ENCODE measurements at regions not wholly inside any gene's neighbourhood (a gene's known extent, or its start where the extent isn't known, plus 50 kb on each side); places are given as distances from the start of the nearest gene placed in this dataset.

DNA sequence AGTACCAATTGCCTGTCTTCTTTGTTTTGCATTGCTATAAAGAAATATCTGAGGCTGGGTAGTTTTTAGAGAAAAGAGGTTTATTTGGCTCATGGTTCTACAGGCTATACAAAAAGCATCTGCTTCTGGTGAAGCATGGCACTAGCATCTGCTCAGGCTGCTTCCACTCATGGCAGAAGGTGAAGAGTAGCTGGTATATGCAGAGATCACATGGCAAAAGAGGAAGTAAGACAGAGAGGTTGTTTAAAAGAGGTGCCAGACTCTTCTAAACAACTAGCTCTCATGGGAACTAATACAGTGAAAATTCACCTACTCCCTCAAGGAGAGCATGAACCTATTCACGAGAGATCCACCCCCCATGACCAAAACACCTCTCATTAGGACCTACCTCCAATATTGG lies 56.7 kb upstream of the GUCA2B start:
- Mint-ChIP-seq H3K4me1 (ENCODE audit: low read depth) (no peaks in the 10 kb centered on the region), H3K4me3 (no peak overlapping the region), H3K9me3 (peaks cover 1% of the 10 kb centered on the region), H3K27ac (no peak overlapping the region), H3K27me3 (ENCODE audit: low read depth) (peaks cover 12% of the 10 kb centered on the region), H3K36me3 (ENCODE audit: low read depth) (no peaks in the 10 kb centered on the region)
- no peak for DNase-seq
- CTCF ChIA-PET, result no interaction called here
- intact Hi-C loops (cut with micrococcal nuclease), result no loop called here

DNA sequence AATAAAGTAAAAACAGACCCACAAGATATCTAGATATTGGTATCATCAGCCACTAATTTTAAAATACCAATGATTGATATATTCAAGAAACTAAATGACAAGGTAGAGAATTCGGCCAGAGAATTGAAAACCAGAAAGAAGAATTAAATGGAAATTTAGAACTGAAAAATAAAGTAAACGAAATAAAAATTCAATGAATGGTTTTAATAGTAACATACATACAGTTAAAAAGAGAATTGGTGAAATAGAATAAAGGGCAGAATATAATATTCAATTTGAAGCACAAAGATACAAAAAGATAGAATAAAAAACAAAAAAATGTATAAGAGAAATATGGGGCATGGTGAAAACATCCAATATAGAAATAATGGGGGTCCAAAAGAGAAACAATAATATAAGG lies 64.0 kb upstream of the GUCA2B start:
- Mint-ChIP-seq H3K4me1 (ENCODE audit: low read depth) (no peaks in the 10 kb centered on the region), H3K4me3 (no peak overlapping the region), H3K27ac (no peak overlapping the region), H3K27me3 (ENCODE audit: low read depth) (peaks cover 9% of the 10 kb centered on the region), H3K9me3 (peaks cover 13% of the 10 kb centered on the region), H3K36me3 (ENCODE audit: low read depth) (no peaks in the 10 kb centered on the region)
- CTCF ChIA-PET, result no interaction called here
- intact Hi-C loops (cut with micrococcal nuclease), result no loop called here
- DNase-seq, result no peak

DNA sequence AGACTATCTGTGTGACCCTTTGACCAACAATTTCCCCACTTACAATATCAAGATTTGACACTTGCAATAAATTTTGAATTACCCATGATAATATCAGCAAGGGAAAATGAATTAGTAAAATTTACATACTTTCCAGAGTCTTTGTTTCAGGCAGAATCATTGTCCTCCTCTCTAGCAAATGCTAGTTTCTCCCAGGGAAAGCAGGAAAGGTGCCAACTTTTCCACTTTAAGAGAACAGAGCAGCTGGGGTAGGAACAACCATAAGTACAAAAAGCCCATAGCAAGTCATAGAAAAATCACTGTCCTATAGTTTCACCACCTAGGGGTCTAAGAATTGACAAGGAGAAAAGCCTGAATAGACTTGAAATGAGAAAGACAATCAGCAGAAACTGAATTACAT lies 67.1 kb upstream of the GUCA2B start:
- CTCF ChIA-PET, result no interaction called here
- Mint-ChIP-seq H3K4me3 (no peak overlapping the region), H3K36me3 (ENCODE audit: low read depth) (no peaks in the 10 kb centered on the region), H3K27me3 (ENCODE audit: low read depth) (peaks cover 9% of the 10 kb centered on the region), H3K4me1 (ENCODE audit: low read depth) (no peaks in the 10 kb centered on the region), H3K9me3 (peaks cover 12% of the 10 kb centered on the region), H3K27ac (no peak overlapping the region)
- intact Hi-C loops (cut with micrococcal nuclease), result no loop called here
- DNase-seq, result no peak

DNA sequence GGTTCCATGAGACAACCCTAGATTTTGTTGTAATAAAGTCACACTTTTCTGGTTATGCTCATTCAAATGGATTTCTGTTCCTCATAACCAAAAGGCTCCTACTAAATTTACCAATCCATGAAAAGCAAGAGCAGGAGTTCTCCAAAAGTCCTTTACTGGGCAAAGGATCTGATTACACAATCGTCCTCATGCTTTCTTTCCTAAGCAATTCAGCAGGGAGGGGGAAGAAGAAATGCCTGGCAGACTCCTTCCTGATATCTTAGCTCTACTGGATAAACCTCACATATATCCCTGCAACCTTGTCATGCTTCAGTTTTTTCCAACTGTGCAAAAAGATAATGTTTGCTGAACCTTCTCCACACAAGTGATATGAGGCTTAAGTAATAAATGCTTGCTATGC lies 67.6 kb upstream of the GUCA2B start:
- H3K36me3 Mint-ChIP-seq (ENCODE audit: low read depth), result no peaks in the 10 kb centered on the region
- H3K27ac Mint-ChIP-seq, result no peak overlapping the region
- intact Hi-C loops (cut with micrococcal nuclease), result no loop called here
- H3K4me3 Mint-ChIP-seq, result no peak overlapping the region
- peaks cover 9% of the 10 kb centered on the region for H3K27me3 Mint-ChIP-seq (ENCODE audit: low read depth)
- H3K9me3 Mint-ChIP-seq, result peaks cover 12% of the 10 kb centered on the region
- no peak for DNase-seq
- H3K4me1 Mint-ChIP-seq (ENCODE audit: low read depth), result no peaks in the 10 kb centered on the region
- CTCF ChIA-PET, result no interaction called here

DNA sequence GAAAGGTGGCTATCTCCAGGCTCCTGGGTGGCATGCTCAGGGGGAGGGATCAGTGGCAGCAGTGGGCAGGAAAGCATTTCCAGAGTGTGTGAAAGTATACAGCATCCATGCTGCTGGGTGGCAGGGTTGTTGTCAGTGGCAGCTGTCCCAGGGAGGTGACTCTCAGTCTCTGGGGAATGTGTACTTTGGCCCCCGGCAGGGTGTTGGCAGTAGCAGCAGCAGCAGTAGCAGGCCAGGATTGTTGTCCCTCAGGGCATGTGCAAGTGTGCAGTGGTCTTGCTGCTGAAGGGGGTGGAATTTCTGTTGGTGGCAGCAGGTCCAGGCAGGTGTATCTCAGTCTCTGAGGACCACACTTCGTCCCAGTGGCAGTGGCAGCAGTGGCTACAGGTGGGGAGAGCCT lies 71.7 kb upstream of the GUCA2B start:
- CTCF ChIA-PET, result no interaction called here
- no peak for DNase-seq
- intact Hi-C loops (cut with micrococcal nuclease), result no loop called here
- H3K4me1 Mint-ChIP-seq (ENCODE audit: low read depth), result no peaks in the 10 kb centered on the region
- H3K27me3 Mint-ChIP-seq (ENCODE audit: low read depth), result peaks cover 5% of the 10 kb centered on the region
- H3K36me3 Mint-ChIP-seq (ENCODE audit: low read depth), result no peaks in the 10 kb centered on the region
- H3K4me3 Mint-ChIP-seq, result no peak overlapping the region
- H3K9me3 Mint-ChIP-seq, result peaks cover 15% of the 10 kb centered on the region
- H3K27ac Mint-ChIP-seq, result no peak overlapping the region

DNA sequence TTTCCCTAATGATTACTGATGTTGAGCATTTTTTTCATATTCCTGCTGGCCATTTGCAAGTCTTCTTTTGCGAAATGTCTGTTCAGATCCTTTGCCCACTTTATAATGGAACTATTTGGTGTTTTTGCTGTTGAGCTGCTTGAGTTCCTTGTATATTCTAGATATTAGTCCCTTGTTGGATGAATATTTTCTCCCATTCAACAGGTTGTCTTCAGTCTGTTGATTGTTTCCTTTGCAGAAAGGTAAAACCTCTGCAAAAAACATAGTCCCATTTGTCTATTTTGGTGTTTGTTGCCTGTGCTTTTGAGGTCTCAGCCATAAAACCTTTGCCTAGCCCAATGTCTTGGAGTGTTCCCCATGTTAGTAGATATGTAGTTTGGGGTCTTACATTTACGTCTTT lies 78.0 kb upstream of the GUCA2B start:
- Mint-ChIP-seq H3K27me3 (ENCODE audit: low read depth) (peaks cover 7% of the 10 kb centered on the region), H3K4me1 (ENCODE audit: low read depth) (no peaks in the 10 kb centered on the region), H3K27ac (no peak overlapping the region), H3K4me3 (no peak overlapping the region), H3K9me3 (peaks cover 11% of the 10 kb centered on the region), H3K36me3 (ENCODE audit: low read depth) (no peaks in the 10 kb centered on the region)
- intact Hi-C loops (cut with micrococcal nuclease), result no loop called here
- CTCF ChIA-PET, result no interaction called here
- DNase-seq, result no peak

DNA sequence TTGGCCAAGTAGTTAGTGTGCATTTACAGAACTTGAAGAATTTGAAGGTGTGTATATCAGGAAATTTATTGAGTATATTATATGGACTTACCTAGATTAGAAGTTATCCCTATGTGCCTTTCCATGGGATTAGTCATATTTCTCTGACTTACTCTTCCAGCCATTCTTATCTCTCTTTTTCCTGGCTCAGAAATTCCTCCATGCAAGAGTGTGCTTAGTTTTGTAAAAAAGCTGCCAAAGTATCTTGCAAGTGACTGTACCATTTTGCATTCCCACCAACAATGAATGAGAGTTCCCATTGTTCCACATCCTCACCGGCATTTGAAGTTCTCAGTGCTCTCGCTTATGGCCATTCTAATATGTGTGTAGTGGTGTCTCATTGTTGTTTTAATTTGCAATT lies 82.2 kb upstream of the GUCA2B start:
- Mint-ChIP-seq H3K36me3 (ENCODE audit: low read depth) (no peaks in the 10 kb centered on the region), H3K27ac (no peak overlapping the region), H3K9me3 (no peaks in the 10 kb centered on the region), H3K4me3 (no peak overlapping the region), H3K4me1 (ENCODE audit: low read depth) (no peaks in the 10 kb centered on the region), H3K27me3 (ENCODE audit: low read depth) (peaks cover 9% of the 10 kb centered on the region)
- no peak for DNase-seq
- intact Hi-C loops (cut with micrococcal nuclease), result no loop called here
- CTCF ChIA-PET, result no interaction called here

DNA sequence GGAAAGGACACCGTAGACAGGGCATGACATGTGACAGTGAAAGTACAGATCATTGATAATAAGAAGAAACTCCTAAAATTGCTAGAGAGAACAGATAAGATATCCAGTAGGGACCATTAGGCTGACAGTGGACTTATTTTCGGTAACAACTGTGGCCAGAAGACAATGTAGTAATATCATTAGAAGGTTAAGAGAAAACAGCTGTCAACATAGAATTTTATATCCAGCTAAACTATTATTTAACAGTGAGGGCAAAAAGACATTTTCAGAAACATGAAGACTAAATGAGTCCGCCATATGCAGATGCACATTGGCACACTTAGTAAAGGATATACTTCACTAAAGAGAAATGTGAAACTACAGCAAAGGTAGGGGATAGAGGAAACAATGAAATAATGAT lies 95.4 kb upstream of the GUCA2B start:
- Mint-ChIP-seq H3K36me3 (ENCODE audit: low read depth) (peaks cover 2% of the 10 kb centered on the region), H3K4me1 (ENCODE audit: low read depth) (peaks cover 5% of the 10 kb centered on the region)
- intact Hi-C loops (cut with micrococcal nuclease), result no loop called here

DNA sequence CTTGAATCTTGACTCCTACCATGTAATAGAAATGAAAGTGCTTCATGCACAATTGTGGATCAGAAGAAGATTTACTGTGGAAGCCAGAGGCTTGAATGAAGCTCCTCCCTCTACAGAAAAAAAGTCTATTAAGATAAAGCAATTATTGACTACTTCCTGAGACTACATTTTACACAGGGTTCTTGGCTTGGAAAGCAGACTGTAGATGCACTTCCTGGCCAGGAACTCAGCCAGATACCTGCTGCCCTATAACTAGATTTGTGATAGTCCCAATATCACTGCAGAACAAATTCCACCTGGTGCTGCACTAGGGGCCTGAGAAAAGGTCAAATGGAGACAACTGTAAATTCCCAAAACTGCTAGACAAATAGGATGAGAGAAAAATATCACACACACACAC lies 96.8 kb upstream of the GUCA2B start:
- H3K27me3 Mint-ChIP-seq (ENCODE audit: low read depth), result peaks cover 49% of the 10 kb centered on the region
- intact Hi-C loops (cut with micrococcal nuclease), result no loop called here
- H3K4me1 Mint-ChIP-seq (ENCODE audit: low read depth), result peaks cover 9% of the 10 kb centered on the region
- CTCF ChIA-PET, result no interaction called here
- H3K36me3 Mint-ChIP-seq (ENCODE audit: low read depth), result peaks cover 2% of the 10 kb centered on the region
- no peak for DNase-seq
- H3K4me3 Mint-ChIP-seq, result no peak overlapping the region
- no peak overlapping the region for H3K27ac Mint-ChIP-seq
- peaks cover 15% of the 10 kb centered on the region for H3K9me3 Mint-ChIP-seq

More for the DNA sequence above, 95.4 kb upstream of the GUCA2B start:
- Mint-ChIP-seq H3K4me3 (no peak overlapping the region), H3K27me3 (ENCODE audit: low read depth) (peaks cover 45% of the 10 kb centered on the region), H3K9me3 (peaks cover 15% of the 10 kb centered on the region), H3K27ac (no peak overlapping the region)
- CTCF ChIA-PET, result no interaction called here
- DNase-seq, result no peak

DNA sequence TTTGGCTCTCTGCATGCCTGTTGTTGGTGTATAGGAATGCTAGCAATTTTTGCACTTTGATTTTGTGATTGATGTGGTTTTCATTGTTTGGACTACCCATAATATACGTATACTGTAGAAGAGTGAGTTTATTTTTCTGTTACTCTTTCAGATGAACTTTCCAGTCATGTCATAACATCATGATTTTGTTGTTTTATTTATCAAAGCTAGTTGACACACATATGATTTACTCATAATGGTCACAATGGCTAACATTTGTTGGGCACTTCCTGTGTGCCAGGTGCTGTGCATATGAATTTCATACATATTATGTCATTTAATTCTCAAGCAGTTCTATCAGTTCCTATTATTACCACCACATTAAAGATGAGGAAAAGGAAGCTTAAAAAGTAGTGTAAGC lies 98.1 kb upstream of the GUCA2B start:
- Mint-ChIP-seq H3K36me3 (ENCODE audit: low read depth) (peaks cover 2% of the 10 kb centered on the region), H3K9me3 (peaks cover 15% of the 10 kb centered on the region), H3K27ac (no peak overlapping the region), H3K4me1 (ENCODE audit: low read depth) (peaks cover 9% of the 10 kb centered on the region), H3K4me3 (no peak overlapping the region), H3K27me3 (ENCODE audit: low read depth) (peaks cover 57% of the 10 kb centered on the region)
- intact Hi-C loops (cut with micrococcal nuclease), result no loop called here
- CTCF ChIA-PET, result no interaction called here
- DNase-seq, result no peak

DNA sequence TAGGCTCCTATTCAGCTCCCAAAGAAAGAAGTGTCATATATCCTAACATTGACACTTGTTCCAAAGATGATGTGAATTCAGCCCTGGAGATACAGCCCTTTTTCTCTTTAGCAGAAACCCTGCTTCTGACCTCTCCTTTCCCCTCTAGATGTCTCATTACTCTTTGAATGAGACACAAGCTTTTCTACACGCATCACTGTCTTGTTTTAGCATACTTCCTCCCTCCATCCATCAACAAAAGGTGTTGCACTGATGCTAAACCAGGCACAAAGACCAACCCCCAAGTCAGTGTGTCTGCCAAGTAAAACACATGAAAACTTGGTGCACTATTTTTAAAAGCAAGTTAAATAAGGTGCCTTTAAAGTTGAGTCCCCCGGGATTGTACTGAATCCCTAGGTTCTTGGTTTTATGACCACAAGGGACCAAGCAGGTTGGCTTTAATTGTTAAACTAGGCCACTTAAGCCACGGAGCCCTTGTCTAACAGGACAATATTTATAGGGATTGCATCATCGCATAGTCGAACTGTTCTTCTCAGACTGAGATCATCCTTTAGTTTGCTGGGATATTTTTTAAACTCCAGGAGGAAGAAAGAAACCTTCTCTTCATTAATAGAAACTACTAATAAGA lies 101.0 kb upstream of the GUCA2B start:
- Mint-ChIP-seq H3K4me1 (ENCODE audit: low read depth) (peaks cover 9% of the 10 kb centered on the region), H3K4me3 (no peak overlapping the region), H3K9me3 (peaks cover 8% of the 10 kb centered on the region), H3K27ac (no peak overlapping the region), H3K36me3 (ENCODE audit: low read depth) (peaks cover 2% of the 10 kb centered on the region), H3K27me3 (ENCODE audit: low read depth) (peaks cover 66% of the 10 kb centered on the region)
- intact Hi-C loops (cut with micrococcal nuclease), result no loop called here
- CTCF ChIA-PET, result no interaction called here
- no peak for DNase-seq

DNA sequence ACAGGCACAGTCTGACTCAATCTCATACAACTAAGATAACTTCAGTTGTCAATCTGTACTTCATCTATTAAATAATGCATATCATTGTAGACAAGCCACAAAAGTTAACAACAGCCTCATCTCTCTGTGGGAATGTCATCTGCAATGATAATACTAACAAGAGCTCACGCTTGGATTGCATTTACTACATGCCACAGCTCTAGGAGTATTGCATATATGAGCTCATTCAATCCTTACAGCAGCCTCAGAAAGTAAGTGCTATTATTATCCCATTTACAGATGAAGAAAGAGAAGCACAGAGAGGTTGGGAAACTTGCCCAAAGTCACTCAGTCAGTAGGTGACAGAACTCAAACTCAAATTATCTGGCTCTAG lies 105.7 kb upstream of the GUCA2B start:
- intact Hi-C loops (cut with micrococcal nuclease), result no loop called here
- peaks cover 39% of the 10 kb centered on the region for H3K27me3 Mint-ChIP-seq (ENCODE audit: low read depth)
- CTCF ChIA-PET, result no interaction called here
- DNase-seq, result no peak
- no peaks in the 10 kb centered on the region for H3K9me3 Mint-ChIP-seq
- no peak overlapping the region for H3K27ac Mint-ChIP-seq
- H3K4me1 Mint-ChIP-seq (ENCODE audit: low read depth), result peaks cover 2% of the 10 kb centered on the region
- H3K4me3 Mint-ChIP-seq, result no peak overlapping the region
- H3K36me3 Mint-ChIP-seq (ENCODE audit: low read depth), result no peaks in the 10 kb centered on the region

DNA sequence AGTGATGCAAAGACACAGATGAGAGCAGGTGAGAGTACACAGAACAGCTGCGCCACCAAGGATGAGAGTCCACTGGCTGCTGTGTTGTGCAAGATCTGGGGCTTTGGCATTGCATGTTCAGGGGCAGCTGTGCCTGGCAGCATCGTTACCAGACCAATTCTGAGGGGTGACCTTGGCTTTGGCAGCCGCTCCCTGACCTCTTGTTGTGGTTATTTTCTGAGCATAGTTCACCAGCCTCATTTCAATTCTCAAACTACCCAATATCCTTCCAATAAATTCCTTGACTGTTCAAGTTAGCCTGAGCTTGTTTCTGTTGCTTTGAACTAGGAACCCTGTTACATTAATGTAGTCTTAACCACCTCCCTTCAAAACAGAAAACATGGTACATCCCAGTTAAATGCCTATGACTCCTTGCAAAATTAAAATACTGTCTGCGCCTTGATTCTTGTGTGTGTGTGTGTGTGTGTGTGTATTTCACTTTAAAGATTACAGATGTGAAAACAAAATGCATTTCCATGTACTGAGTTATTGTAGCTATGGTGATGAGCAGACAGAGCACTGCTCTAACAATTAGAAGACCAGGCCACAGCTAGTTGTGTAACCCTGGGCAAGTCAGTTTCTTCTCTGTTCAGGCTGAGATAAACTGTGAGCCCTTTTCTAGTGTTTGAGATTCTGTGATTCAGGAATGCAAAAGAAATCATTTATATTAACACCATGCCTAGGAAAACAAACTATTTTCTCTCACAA lies 106.3 kb upstream of the GUCA2B start:
- DNase-seq, result no peak
- no peaks in the 10 kb centered on the region for H3K4me1 Mint-ChIP-seq (ENCODE audit: low read depth)
- H3K4me3 Mint-ChIP-seq, result no peak overlapping the region
- peaks cover 33% of the 10 kb centered on the region for H3K27me3 Mint-ChIP-seq (ENCODE audit: low read depth)
- H3K36me3 Mint-ChIP-seq (ENCODE audit: low read depth), result no peaks in the 10 kb centered on the region
- CTCF ChIA-PET, result no interaction called here
- H3K27ac Mint-ChIP-seq, result no peak overlapping the region
- no peaks in the 10 kb centered on the region for H3K9me3 Mint-ChIP-seq
- intact Hi-C loops (cut with micrococcal nuclease), result no loop called here
